ENCODE measurements at regions not wholly inside any gene's neighbourhood (a gene's known extent, or its start where the extent isn't known, plus 50 kb on each side); places are given as distances from the start of the nearest gene placed in this dataset.

- intact Hi-C loops (cut with DNase I) = no loop called here
- peaks cover 0 to 3% (median 1%) of the 10 kb centered on the region in 4 donors for H3K4me1 ChIP-seq
- H3K4me3 ChIP-seq = no peak overlapping the region
- H3K27ac ChIP-seq (replicated peaks in 1 of 4) = no peak overlapping the region
- no peaks in the 10 kb centered on the region for H3K27me3 ChIP-seq
- no peaks in the 10 kb centered on the region for H3K36me3 ChIP-seq
- DNase-seq (ENCODE audit: extremely low spot score) = no peak
- H3K9me3 ChIP-seq = no peaks in the 10 kb centered on the region
- TF ChIP-seq EP300 (IDR thresholded peaks at IDR 0.05) (no peak), CTCF (IDR thresholded peaks at IDR 0.05) (no peak), POLR2A (IDR thresholded peaks at IDR 0.05; ENCODE audit: low read depth) (no peak), POLR2AphosphoS5 (IDR thresholded peaks at IDR 0.05) (no peak)
Observed at GRCh38 chrX:51798701-51799100, 55.5 kb downstream of the GSPT2 start.

- Histone ChIP-seq H3K27me3 (no peaks in the 10 kb centered on the region), H3K27ac (replicated peaks in 1 of 4) (peak overlapping the region; percentile 52 to 69 (median 65)), H3K4me1 (peaks cover 0 to 14% (median 5%) of the 10 kb centered on the region in 4 donors), H3K4me3 (peak overlapping the region; percentile 56 to 71 (median 60)), H3K9me3 (no peaks in the 10 kb centered on the region), H3K36me3 (no peaks in the 10 kb centered on the region)
- TF ChIP-seq POLR2AphosphoS5 (IDR thresholded peaks at IDR 0.05) = peak in 1 of 2 donors; percentile 10
- TF ChIP-seq EP300 (IDR thresholded peaks at IDR 0.05) = no peak
- no peak for TF ChIP-seq POLR2A (IDR thresholded peaks at IDR 0.05; ENCODE audit: low read depth)
- TF ChIP-seq CTCF (IDR thresholded peaks at IDR 0.05) = no peak
- intact Hi-C loops (cut with DNase I) = no loop called here
- WGBS = 27% methylated on average over 26 of the region's 26 CpGs
- no peak for DNase-seq (ENCODE audit: extremely low spot score)
Observed at GRCh38 chrX:51802917-51803688, 59.9 kb downstream of the GSPT2 start.

- TF ChIP-seq POLR2AphosphoS5 (IDR thresholded peaks at IDR 0.05) = no peak
- TF ChIP-seq POLR2A (IDR thresholded peaks at IDR 0.05; ENCODE audit: low read depth) = no peak
- no peak overlapping the region for H3K27ac ChIP-seq (replicated peaks in 1 of 4)
- intact Hi-C loops (cut with DNase I) = no loop called here
- H3K4me1 ChIP-seq = peaks cover 0 to 14% (median 5%) of the 10 kb centered on the region in 4 donors
- no peaks in the 10 kb centered on the region for H3K27me3 ChIP-seq
- 73% methylated on average over 3 of the region's 3 CpGs for WGBS
- H3K9me3 ChIP-seq = no peaks in the 10 kb centered on the region
- H3K4me3 ChIP-seq = peak overlapping the region in 3 of 4 donors; percentile 56 to 62 (median 59)
- no peaks in the 10 kb centered on the region for H3K36me3 ChIP-seq
- no peak for DNase-seq (ENCODE audit: extremely low spot score)
Observed at GRCh38 chrX:51803833-51804232, 60.6 kb downstream of the GSPT2 start.

- H3K36me3 ChIP-seq = no peaks in the 10 kb centered on the region
- DNase-seq (ENCODE audit: extremely low spot score) = no peak
- WGBS = 78% methylated on average over 5 of the region's 5 CpGs
- TF ChIP-seq POLR2A (IDR thresholded peaks at IDR 0.05; ENCODE audit: low read depth) = no peak
- TF ChIP-seq CTCF (IDR thresholded peaks at IDR 0.05) = no peak
- peaks cover 0 to 14% (median 5%) of the 10 kb centered on the region in 4 donors for H3K4me1 ChIP-seq
- no peaks in the 10 kb centered on the region for H3K9me3 ChIP-seq
- no peak overlapping the region for H3K27ac ChIP-seq (replicated peaks in 1 of 4)
- H3K4me3 ChIP-seq = no peak overlapping the region
- intact Hi-C loops (cut with DNase I) = no loop called here
- H3K27me3 ChIP-seq = no peaks in the 10 kb centered on the region
Observed at GRCh38 chrX:51804741-51805140, 61.5 kb downstream of the GSPT2 start.

GRCh38 chrX:51813886-51814460 is 70.7 kb downstream of the GSPT2 start:
- WGBS = 87% methylated on average over 12 of the region's 12 CpGs
- Histone ChIP-seq H3K4me1 (no peaks in the 10 kb centered on the region), H3K27me3 (no peaks in the 10 kb centered on the region), H3K9me3 (no peaks in the 10 kb centered on the region), H3K4me3 (no peak overlapping the region), H3K36me3 (no peaks in the 10 kb centered on the region), H3K27ac (replicated peaks in 1 of 4) (no peak overlapping the region)
- TF ChIP-seq POLR2A (IDR thresholded peaks at IDR 0.05; ENCODE audit: low read depth) = no peak
- no peak for TF ChIP-seq CTCF (IDR thresholded peaks at IDR 0.05)
- TF ChIP-seq POLR2AphosphoS5 (IDR thresholded peaks at IDR 0.05) = no peak
- TF ChIP-seq EP300 (IDR thresholded peaks at IDR 0.05) = no peak
- intact Hi-C loops (cut with DNase I) = no loop called here
- no peak for DNase-seq (ENCODE audit: extremely low spot score)

Measured in esophagus muscularis mucosa (tissue), 4 donors.